Left lobe of liver (tissue), 2 donors: ENCODE measurements at regions not wholly inside any gene's neighbourhood (a gene's known extent, or its start where the extent isn't known, plus 50 kb on each side); places are given as distances from the start of the nearest gene placed in this dataset.
"Not testable (repeated sequence)": the region's sequence is repeated elsewhere in the genome, so short reads cannot be mapped to it uniquely, and the experiment has no call there.

Source experiments
- ATAC-seq: fragments of 200-7000 bp; cut with Tn5 transposase; one replicate; pipeline ENCODE4 v1.9.1; 2020; ENCODE audit warnings: mild to moderate bottlenecking, moderate library complexity
- DNase-seq: peaks from one replicate; pipeline ENCODE4 v3.0.0-alpha.2; 2020; ENCODE audit warnings: low spot score
- donor health status: DM: no; HTN: no; CAD: no; lungs with moderate emphysema.
- donor health status: DM: no; HTN: yes; CAD: no.

DNA sequence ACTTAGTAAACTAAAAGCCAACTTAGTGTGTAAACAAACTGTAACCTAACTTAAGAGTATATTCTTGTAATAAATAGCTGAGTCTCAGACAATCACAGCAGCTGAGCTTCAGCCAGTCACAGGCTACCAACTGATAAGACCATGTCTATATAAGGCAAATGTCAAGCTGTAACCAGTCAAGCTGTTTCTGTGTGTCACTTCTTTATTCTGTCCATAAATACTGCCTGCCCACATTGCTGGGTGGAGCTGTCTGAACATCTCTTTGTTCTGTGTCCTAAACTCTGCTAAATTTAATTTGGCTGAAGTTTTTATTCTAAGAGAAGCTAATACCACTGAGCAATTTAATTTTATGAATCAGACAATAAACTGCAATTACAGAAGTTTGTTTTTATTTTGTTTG is 412.1 kb upstream of the CDH10 start:
- DNase-seq (no peak), ATAC-seq (no peak)

DNA sequence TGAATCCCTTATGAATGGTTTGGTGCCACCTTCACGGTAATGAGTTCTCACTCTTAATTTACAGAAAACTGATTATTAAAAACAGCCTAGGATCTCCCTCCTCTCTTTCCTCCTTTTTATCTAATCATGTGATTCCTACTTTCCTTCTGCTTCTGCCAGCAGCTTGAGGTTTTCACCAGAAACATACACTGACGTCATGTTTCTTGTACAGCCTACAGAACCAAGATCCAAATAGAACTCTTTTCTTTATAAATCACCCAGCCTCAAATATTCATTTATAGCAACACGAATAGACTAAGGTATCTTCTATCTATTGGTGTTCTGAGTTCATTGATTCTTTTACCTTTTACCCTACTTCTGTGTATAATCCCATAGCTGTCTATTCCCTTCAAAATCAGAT is 388.9 kb upstream of the CDH10 start:
- no peak for DNase-seq
- ATAC-seq, result no peak

DNA sequence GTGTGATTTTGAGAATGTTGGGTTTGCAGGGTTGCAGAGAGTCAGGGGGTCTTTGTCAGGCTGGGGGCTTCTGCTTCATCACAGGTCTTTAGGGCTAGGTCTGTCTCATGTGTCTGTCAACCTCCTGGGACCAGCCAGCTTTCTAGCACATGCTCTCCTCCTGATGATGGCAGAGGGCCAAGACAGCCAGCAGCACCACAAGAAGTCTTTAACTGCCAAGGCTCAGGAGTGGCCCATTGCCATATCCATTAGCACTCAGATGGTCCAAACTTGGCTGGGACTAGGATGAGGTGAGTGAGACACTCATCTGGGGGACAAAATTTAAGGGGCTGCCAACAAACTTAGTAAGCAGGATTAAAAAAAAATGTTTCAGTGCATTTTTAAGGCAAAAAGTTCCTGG is 384.2 kb upstream of the CDH10 start:
- DNase-seq (peak; percentile 41), ATAC-seq (no peak)

DNA sequence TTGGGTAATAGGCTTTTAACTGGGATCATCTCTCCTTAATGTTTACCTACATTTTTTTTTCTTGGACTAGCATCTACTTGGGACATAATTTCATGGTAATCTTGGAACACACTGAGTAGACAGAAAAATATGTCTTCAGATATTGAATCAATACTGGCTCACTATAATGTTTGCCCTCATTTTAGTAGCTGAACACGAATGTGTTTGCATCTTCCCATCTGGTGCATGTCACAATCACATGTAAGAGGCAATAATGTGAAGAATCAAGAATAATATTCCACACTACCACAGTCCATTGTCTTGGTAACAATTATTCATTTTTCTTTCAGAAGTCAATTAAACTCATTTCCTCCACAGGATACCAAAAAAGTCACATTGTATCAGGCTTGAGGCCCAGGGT is 382.7 kb upstream of the CDH10 start:
- DNase-seq, result no peak
- ATAC-seq, result no peak

DNA sequence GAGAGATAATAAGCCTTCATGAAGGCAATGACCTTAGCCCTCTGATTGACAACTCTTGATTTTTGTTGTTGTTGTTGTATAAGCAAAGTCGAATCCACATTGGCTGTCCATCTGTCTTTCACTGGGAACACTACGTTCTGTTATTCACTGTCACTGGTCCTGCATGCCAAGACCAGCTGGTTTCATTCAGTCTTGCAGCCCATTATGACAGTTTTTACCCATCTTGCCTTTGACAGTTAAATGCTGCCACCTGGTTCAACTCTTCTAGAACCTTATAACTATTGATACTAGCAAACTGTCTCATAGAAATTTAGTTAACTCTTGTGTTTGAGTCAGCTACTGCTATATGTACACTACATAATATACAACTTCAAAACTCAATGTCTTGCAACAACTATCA is 382.3 kb upstream of the CDH10 start:
- DNase-seq (no peak), ATAC-seq (no peak)

DNA sequence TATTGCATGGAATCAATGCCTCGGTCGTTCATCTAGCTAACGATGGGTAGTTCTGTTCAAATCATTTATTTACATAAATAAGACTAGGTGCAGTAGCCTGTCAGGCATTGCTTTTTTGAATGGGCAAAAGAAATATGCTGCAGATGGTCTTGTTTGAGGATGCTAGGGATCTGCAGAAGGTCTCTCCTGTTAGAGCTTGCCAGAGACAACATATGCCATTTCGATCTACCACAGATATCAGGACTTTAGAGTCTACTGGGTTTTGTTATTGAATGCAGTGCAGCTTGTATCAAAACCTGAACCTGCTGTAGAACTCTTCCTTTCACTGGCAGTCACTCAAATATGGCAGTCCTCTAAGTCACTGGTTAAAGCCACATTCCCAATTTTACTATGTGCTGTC is 381.1 kb upstream of the CDH10 start:
- no peak for DNase-seq
- no peak for ATAC-seq

DNA sequence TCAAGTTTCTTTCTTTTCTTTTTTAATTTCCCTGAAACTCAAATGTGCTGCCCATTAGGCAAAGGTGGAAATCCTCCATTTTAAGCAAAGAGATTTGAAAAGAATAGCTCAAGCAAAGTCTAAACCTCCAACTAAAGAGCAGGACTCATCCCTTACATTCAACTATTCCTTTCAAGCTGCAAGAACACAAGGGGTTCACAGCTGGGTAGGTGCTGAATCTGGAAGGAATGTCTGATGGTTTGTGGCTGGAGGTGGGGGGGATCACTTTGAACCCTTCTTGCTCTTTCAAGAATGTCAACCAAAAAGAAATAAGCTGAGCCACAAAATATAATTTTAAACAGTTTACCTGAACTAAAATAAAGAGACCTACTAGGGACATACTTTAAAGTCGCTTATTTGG is 375.7 kb upstream of the CDH10 start:
- DNase-seq (no peak), ATAC-seq (no peak)

DNA sequence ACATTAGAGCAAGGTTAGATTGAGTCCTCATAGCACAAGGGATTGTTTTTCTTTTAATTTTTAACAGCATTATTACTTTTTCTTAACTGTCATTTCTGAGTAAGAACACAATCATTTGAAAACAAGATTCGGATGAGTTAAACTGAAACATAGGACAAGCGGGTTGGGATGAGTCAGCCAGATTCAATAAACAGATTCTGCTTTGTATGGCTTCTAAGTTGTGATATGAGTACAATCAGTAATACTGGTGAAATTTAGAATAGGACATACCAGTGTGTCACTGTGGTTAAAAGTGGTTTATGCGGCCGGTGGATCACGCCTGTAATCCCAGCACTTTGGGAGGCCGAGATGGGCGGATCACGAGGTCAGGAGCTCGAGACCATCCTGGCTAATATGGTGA is 364.3 kb upstream of the CDH10 start:
- DNase-seq (no peak), ATAC-seq (no peak)

DNA sequence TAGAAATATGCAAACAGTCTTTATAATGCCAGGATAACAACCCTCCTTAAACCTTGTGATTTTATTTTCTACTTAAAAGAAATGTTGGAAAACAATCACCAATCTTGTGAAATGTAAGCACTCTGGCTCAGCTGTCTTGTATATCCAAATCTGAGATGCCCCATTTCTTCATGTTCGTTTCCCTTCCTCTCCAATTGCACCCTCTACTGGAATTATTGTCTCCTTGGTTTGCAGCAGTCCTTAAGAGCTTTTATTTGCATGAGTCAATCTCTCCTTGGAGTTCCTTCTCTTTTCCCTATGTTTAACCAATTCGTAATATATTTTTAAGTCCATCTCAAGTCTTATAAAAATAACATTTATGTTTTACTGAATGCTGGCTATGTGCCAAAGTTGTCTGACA is 362.0 kb upstream of the CDH10 start:
- DNase-seq (no peak), ATAC-seq (no peak)

DNA sequence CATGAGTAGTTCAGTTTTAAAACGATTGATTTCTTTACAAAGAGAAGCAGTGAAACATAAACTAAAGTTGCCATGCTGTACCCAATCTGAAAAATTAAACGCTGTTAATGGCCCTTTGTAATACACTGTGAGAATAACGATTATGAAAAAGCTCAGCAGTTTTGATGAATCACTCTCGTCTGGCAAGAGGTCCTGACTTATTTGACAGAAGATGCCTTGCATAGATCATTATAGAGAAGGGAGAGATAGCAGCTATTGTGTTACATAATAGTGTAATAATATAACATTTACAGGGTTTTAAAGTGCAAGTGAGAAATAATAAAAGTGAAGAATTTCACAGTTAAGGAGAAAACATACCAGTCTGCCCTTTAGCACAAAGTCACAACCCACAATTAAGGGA is 361.5 kb upstream of the CDH10 start:
- ATAC-seq (no peak), DNase-seq (no peak)

DNA sequence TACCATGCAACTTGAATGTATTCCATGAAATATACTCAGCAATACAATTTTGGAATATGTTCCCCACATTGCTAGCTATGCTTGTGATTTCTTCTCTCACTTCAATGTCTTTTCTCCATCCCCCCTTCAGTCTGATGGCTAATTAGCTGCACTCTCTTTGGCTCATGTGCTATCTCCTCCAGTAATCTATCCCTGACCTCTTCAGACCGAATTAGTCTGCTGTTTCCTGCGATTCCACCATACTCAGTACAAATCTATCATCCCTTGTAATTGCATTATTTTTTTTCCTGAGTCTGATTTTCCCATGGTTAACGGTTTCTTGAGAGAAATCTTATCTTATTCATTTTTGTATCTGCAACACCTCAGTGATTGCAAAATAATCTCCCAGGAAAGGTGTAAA is 360.7 kb upstream of the CDH10 start:
- DNase-seq (no peak), ATAC-seq (no peak)

DNA sequence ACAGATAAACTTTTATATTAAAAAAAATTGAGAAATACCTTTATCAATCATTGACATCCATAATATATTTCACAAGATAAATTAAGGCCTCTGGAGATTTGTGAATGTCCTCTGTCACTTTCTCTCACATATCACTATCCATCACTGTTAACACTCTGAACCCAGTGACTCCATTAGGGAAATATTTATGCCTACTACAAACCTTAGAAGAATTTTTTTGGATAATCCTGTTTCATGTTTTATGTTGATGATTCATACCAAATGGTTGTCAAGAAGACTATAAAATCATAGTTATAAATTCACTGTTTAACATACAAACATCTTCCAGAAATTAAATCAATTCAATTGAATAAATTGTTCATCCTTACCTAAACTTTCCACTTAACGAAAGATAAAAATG is 357.6 kb upstream of the CDH10 start:
- ATAC-seq (no peak), DNase-seq (no peak)

DNA sequence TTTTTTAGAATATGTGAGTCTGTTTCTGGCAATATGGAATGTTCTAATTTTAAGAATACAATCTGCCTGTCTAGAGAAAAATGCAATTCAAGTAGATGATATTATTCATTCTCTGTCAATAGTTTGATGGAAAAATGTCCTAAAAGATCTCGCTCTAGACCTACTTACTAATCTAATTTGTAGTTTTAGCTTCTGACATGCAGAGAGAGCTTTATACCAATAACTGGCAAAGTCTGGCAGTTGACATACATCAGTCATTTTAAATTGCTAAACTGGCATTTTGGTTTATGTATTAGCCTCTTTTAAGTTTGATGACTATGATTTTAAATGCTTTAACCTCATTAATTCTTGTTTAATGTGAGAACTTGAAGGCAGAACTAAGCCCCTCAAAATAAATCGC is 355.0 kb upstream of the CDH10 start:
- DNase-seq (no peak), ATAC-seq (no peak)

DNA sequence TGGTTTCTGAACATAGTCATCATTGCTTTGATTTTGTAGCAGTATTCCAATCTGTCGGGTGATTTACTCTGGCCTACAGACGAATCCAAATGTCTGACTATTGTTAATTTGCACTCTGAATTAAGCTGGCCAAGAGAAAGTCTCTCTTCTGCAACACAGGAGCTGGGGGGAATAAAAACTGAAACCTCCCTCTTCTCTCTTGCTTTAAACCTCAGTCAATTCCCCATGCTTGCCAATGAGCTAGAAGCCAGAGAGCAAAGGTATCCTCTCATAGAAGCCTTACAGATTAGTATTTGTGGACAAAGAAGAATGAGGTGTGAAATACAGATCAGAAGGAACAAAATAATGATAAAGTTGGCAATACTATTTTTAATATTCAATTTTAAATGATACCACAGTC is 353.9 kb upstream of the CDH10 start:
- DNase-seq, result no peak
- no peak for ATAC-seq

DNA sequence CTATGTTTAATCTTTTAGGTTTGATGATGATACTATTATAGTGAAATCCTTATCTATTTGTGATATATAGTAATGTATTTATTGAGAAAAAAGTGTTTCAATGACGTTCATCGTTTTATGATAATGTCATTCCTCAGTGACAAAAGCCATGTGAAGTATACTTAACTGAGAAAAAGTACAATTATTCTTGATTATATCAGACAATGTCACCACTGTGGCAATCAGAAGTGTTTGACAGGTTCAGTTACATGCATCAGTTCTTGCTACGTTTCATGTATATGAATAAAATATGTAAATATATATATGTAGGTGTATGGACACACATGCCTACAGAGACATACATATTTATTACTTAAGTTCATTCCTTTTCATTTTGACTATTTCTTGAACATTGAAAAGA is 341.5 kb upstream of the CDH10 start:
- ATAC-seq (no peak), DNase-seq (no peak)

DNA sequence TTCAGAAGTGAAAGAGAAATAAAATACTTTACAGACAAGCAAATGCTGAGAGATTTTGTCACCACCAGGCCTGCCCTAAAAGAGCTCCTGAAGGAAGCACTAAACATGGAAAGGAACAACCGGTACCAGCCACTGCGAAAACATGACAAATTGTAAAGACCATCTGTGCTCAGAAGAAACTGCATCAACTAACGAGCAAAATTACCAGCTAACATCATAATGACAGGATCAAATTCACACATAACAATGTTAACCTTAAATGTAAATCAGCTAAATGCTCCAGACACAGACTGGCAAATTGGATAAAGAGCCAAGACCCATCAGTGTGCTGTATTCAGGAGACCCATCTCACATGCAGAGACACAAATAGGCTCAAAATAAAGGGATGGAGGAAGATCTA is 333.8 kb upstream of the CDH10 start:
- not testable (repeated sequence) for DNase-seq, ATAC-seq

DNA sequence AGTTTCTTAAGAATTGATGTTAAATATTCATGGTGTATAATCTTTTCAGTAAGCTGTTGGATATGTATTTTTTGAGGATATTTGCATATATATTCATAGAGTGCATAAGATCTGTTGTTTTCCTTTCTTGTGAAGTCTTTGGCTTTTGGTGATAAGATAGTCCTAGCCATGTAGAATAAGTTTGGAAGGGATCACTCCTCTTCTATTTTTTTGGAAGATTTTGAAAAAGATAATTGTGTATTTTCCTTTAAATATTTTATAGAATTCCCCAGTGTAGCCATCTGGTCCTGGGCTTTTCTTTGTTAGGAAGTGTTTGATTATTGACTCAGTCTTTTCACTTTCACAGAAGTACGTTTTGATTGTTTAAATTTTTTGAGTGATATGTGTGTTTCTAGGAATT is 318.8 kb upstream of the CDH10 start:
- DNase-seq (no peak), ATAC-seq (no peak)

DNA sequence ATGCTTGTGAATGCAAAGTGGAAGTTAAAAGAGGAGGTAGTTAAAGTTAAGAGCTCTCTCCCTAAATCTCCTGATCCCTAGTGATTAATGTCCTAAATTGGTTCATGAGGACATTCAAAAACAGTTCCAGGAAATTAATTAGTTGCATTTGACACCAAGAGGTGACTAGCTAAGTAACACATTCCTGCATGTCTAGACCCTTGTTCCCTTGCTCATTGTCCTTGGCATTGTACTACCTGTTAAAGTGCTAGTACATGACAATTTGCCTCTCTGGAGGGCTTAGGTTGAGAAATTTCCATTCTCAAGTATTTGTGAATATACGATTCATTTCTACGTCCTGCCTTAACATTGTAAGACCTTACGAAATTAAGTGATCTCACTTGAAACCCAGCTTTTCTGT is 278.6 kb upstream of the CDH10 start:
- no peak for ATAC-seq
- no peak for DNase-seq

DNA sequence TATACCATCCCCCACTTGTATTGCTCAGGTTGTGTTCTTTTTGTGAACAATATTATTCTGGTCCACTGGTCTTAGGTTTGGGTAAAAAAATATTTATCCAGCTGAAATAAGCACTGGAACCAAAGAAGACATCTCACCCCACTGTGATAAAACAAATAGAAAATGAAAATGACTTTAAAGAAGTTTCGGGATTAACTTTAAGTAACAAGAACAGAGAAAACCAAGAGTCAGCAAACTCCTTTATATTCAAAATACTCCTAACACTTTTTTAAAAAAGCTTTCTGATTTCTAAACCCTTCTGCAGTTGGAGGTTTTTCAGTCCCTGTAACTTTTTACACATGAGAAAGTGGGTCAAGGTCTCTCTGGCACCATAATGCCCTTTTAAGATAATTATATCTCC is 273.9 kb upstream of the CDH10 start:
- ATAC-seq (no peak), DNase-seq (no peak)

DNA sequence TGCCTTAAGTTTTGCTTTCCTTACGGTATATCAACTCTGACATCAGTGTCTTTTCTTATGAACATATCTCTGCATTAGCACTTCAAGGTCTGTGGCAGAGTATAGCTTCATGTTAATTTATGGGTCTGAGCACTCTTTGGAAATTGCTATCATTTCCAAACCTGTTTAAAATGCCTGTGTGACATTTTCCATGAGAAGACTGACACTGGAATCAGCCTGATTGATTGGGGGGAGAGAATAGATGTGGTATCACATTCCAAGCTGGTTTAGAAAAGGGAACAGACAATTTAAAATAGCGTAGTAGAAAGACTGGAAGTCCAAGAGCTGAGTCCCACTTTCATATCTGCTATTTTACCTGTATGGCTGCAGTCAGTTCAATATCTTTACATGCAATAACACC is 272.1 kb upstream of the CDH10 start:
- ATAC-seq (no peak), DNase-seq (no peak)

DNA sequence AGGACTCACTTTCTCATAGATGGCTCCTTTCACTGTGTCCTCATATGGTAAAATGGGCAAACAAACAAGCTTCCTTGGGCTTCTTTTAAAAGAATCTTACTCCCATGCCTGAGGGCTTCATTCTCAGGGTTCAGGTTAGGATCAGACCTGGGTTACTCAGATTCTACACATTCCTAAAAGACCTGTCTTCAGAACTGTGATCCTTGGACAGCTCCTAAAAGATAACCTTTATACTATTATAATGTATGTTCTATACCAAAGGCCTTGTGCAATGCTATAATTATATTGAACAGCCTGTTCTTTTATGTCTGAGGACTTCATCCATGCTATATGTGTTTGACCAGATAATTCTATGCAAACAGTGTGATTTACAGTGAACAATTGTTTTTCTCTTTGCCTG is 264.4 kb upstream of the CDH10 start:
- ATAC-seq, result no peak
- DNase-seq, result no peak

DNA sequence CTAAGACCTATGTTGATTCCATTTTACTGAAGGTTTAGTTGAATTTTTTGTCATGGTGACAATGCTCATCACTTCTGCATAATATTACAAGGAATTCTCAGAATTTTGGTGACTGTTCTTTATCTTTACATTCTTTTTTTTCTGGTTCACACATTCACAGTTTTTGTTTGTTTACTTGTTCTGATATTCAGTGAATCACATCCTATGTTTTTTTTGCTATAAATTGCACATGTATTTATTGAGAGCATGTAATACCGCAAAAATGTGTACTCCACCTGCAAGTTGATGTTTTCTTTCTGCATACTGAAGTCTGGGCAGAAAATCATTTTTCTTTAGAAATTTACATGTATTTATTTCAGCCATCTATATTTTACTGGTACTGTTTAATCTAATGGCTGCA is 261.9 kb upstream of the CDH10 start:
- ATAC-seq, result no peak

DNA sequence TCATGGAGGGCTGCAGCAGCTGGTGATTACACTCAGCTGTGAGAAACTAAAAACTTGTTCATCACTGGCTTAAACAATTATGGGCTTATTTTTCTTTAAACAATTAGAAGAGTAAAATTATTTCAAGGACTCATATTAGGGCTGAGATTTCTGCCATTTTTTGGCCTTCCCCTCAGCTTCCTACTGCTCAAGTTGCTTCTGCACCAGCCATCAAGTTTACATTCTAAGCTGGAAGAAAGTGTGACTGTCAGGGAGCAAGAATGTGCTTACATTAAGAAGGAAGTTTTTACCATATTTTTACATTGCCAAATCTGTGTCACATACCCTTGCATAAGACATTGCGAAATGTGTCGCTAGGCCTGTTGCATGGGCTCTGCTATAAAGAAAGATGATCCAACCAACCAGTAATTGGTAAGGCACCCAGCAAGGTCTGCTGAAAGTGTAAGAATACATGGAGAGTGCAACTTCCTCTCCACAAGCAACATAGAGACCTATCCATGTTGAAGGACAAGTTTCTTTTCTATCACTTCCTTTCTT is 260.3 kb upstream of the CDH10 start:
- ATAC-seq, result no peak

More for the DNA sequence above, 261.9 kb upstream of the CDH10 start:
- DNase-seq, result no peak

DNA sequence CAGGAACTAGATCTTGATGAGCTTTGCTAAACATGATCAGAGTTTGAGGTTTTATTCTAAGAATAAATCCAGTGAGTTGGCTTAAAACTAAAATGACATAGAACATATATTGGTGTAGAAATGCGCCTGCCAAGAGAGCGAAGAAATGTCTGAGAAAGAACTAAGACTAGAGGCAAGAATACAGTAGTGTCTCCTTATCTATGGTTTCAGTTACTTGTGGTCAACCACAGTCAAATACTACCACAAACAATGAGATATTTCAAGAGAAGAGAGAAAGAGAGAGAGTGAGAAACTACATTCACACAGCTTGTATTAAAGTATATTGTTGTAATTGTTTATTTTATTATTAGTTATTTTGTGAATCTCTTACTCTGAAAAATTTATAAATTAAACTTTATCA is 254.4 kb upstream of the CDH10 start:
- DNase-seq (no peak), ATAC-seq (no peak)

More for the DNA sequence above, 260.3 kb upstream of the CDH10 start:
- DNase-seq, result no peak
